ENCODE measurements at regions not wholly inside any gene's neighbourhood (a gene's known extent, or its start where the extent isn't known, plus 50 kb on each side); places are given as distances from the start of the nearest gene placed in this dataset.
A peak's percentile ranks its signal among the peaks of the same experiment; 100 is the strongest.

- intact Hi-C loops (cut with DNase I) = no loop called here
- Histone ChIP-seq H3K4me3 (no peak overlapping the region), H3K4me1 (replicated peaks) (no peaks in the 10 kb centered on the region), H3K27me3 (replicated peaks; ENCODE audit: insufficient read depth) (no peaks in the 10 kb centered on the region), H3K27ac (no peak overlapping the region), H3K36me3 (no peaks in the 10 kb centered on the region), H3K9me3 (no peaks in the 10 kb centered on the region)
- TF ChIP-seq CTCF (IDR thresholded peaks at IDR 0.05) = no peak
- no peak for TF ChIP-seq POLR2AphosphoS5 (IDR thresholded peaks at IDR 0.05)
- no peak for TF ChIP-seq POLR2A (IDR thresholded peaks at IDR 0.05)
- DNase-seq (ENCODE audit: low spot score) = no peak
- WGBS = 75% methylated on average over 7 of the region's 7 CpGs
Observed at GRCh38 chr4:10239982-10240654, 123.5 kb upstream of the WDR1 start.

DNA sequence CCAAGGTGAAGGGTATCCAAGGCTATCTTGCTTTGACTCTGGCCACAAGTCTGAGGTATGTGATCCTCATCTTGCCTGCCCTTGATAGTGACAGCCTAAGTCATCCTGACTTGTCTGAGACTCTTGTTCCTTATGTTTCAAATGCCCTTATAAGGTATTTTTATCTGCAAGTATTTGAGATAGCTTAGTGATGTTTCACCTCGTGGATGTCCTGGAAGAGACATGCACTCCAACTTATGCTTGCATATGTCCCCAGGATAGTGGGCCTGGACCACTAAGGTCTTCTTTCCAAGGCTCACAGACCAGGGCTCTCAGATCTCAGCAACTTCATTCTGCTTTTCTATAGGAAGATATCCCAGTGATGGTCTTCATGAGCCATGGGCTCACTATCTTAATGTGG, 120.5 kb upstream of the WDR1 start:
- 81% methylated on average over 1 of the region's 1 CpG for WGBS
- H3K9me3 ChIP-seq = no peaks in the 10 kb centered on the region
- intact Hi-C loops (cut with DNase I) = no loop called here
- TF ChIP-seq POLR2A (IDR thresholded peaks at IDR 0.05) = no peak
- TF ChIP-seq POLR2AphosphoS5 (IDR thresholded peaks at IDR 0.05) = no peak
- TF ChIP-seq CTCF (IDR thresholded peaks at IDR 0.05) = no peak
- no peak for DNase-seq (ENCODE audit: low spot score)
- H3K27me3 ChIP-seq (replicated peaks; ENCODE audit: insufficient read depth) = no peaks in the 10 kb centered on the region
- no peaks in the 10 kb centered on the region for H3K4me1 ChIP-seq (replicated peaks)
- H3K27ac ChIP-seq = no peak overlapping the region
- no peak overlapping the region for H3K4me3 ChIP-seq
- no peaks in the 10 kb centered on the region for H3K36me3 ChIP-seq

DNA sequence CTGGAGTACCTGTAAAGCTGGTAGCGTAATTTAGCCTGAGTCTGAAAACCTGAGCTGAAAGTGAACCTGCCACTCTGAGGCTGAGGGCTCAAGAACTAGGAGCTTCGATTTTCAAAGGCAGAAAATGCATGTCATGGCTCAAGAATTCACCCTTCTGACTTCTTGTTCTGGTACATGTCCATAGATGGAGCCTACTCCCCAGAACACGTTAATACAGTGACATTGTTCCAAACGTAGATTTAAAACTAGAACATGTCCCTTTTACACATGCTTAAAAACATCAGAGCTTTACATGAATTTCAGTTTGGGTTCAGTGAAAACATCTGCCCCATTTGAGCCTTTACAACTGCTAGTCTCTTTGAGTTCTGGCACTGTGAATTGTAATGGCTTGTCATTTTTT, 115.5 kb upstream of the WDR1 start:
- Histone ChIP-seq H3K27ac (peak overlapping the region; percentile 27 to 55), H3K4me1 (replicated peaks) (no peaks in the 10 kb centered on the region), H3K4me3 (no peak overlapping the region), H3K9me3 (no peaks in the 10 kb centered on the region), H3K36me3 (no peaks in the 10 kb centered on the region), H3K27me3 (replicated peaks; ENCODE audit: insufficient read depth) (no peaks in the 10 kb centered on the region)
- 28% methylated on average over 4 of the region's 4 CpGs for WGBS
- intact Hi-C loops (cut with DNase I) = loop anchor here (2.0 kb wide), 1 partner anchor 59 kb away; no protein-coding TSS in a partner anchor
- DNase-seq (ENCODE audit: low spot score) = no peak
- no peak for TF ChIP-seq POLR2A (IDR thresholded peaks at IDR 0.05)
- no peak for TF ChIP-seq CTCF (IDR thresholded peaks at IDR 0.05)
- peak; percentile 7 for TF ChIP-seq POLR2AphosphoS5 (IDR thresholded peaks at IDR 0.05)

DNA sequence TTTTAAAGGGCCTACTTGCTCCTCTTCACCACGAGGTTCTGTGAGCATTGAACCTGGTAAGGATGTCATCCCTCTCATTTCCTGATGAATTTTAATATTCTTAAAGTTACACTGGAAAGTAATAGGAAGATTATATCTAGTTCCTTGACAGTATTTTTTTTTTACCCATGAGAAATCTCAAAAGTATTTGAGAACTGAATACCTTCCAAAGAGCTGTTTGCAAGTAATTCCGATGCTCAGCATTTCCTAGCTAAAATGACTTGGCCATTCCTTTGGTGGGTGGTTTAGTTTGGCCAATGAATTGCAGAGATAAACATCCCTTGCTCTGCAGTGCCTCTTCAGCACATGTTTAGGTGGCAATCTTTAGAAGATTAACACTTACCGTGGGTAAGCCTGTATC, 110.2 kb upstream of the WDR1 start:
- H3K36me3 ChIP-seq = no peaks in the 10 kb centered on the region
- intact Hi-C loops (cut with DNase I) = no loop called here
- no peaks in the 10 kb centered on the region for H3K27me3 ChIP-seq (replicated peaks; ENCODE audit: insufficient read depth)
- H3K4me3 ChIP-seq = no peak overlapping the region
- no peaks in the 10 kb centered on the region for H3K9me3 ChIP-seq
- no peak for TF ChIP-seq POLR2AphosphoS5 (IDR thresholded peaks at IDR 0.05)
- no peaks in the 10 kb centered on the region for H3K4me1 ChIP-seq (replicated peaks)
- no peak overlapping the region for H3K27ac ChIP-seq
- DNase-seq (ENCODE audit: low spot score) = no peak
- 41% methylated on average over 3 of the region's 3 CpGs for WGBS

DNA sequence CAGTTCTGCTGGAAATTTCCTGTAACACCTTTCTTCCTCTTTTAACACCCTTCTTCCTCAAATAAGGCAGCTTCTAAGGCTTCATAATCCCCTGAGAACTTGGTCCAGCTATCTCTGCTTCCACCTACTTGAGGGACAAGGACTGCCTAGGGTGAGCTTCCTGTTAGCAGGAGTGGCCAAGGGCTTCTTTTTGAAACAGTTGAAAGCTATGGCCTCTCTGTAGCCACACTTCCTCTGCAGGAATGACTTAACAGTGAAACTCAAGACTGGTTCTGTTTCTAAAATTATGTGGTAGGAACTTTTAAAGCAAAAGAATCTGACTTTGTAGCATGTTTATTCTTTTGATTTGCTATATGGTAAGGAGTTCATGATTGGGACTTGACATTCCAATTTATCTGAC, 108.5 kb upstream of the WDR1 start:
- no peaks in the 10 kb centered on the region for H3K9me3 ChIP-seq
- H3K36me3 ChIP-seq = no peaks in the 10 kb centered on the region
- no peak overlapping the region for H3K27ac ChIP-seq
- DNase-seq (ENCODE audit: low spot score) = no peak
- H3K27me3 ChIP-seq (replicated peaks; ENCODE audit: insufficient read depth) = no peaks in the 10 kb centered on the region
- no peak overlapping the region for H3K4me3 ChIP-seq
- no peaks in the 10 kb centered on the region for H3K4me1 ChIP-seq (replicated peaks)
- intact Hi-C loops (cut with DNase I) = no loop called here
- TF ChIP-seq POLR2A (IDR thresholded peaks at IDR 0.05) (no peak), POLR2AphosphoS5 (IDR thresholded peaks at IDR 0.05) (no peak), CTCF (IDR thresholded peaks at IDR 0.05) (no peak)

All from prostate gland (tissue), 2 donors.